Thymus (tissue), 11 donors: ENCODE measurements at regions not wholly inside any gene's neighbourhood (a gene's known extent, or its start where the extent isn't known, plus 50 kb on each side); places are given as distances from the start of the nearest gene placed in this dataset.

Experiments used
- DNase-seq, 9 donors: peaks; one replicate each; pipeline ENCODE4 v3.0.0-alpha.2; 2013; ENCODE audit warnings: low spot score in 9 of 9, low read depth in 6 of 9, missing footprints in 1 of 9
- H3K27ac ChIP-seq, 2 donors: one replicate each; pipeline ENCODE4 v1.5.1; 2013; ENCODE audit warnings: control low read depth in 1 of 2, low read depth in 1 of 2, low read length in 1 of 2, mild to moderate bottlenecking in 1 of 2, moderate library complexity in 1 of 2
- H3K27me3 ChIP-seq, 2 donors: one replicate each; pipeline ENCODE4 v1.5.1; 2013; ENCODE audit warnings: low read length in 1 of 2; ENCODE audit not compliant: control insufficient read depth in 2 of 2, insufficient read depth in 1 of 2
- H3K36me3 ChIP-seq, 2 donors: one replicate each; pipeline ENCODE4 v1.5.1; 2013; ENCODE audit warnings: low read length in 1 of 2, mild to moderate bottlenecking in 1 of 2, moderate library complexity in 1 of 2; ENCODE audit not compliant: control insufficient read depth in 2 of 2, insufficient read depth in 2 of 2
- H3K4me1 ChIP-seq, 2 donors: one replicate each; pipeline ENCODE4 v1.5.1; 2013; ENCODE audit warnings: low read length in 2 of 2; ENCODE audit not compliant: control insufficient read depth in 2 of 2, insufficient read depth in 2 of 2
- H3K4me3 ChIP-seq, 2 donors: one replicate each; pipeline ENCODE4 v1.5.1; 2013; ENCODE audit warnings: low read length in 2 of 2, control low read depth in 1 of 2, mild to moderate bottlenecking in 1 of 2
- H3K9me3 ChIP-seq, 2 donors: one replicate each; pipeline ENCODE4 v1.5.1; 2013; ENCODE audit warnings: low read length in 1 of 2, mild to moderate bottlenecking in 1 of 2; ENCODE audit not compliant: control insufficient read depth in 2 of 2, insufficient read depth in 1 of 2
- WGBS: extraction: QIAGEN DNeasy Blood & Tissue Kit; methylation state at CpG from one replicate; pipeline ENCODE4 v1.1.7; 2013; 5-methylcytosine and 5-hydroxymethylcytosine counted together
- donor health status: healthy.

DNA sequence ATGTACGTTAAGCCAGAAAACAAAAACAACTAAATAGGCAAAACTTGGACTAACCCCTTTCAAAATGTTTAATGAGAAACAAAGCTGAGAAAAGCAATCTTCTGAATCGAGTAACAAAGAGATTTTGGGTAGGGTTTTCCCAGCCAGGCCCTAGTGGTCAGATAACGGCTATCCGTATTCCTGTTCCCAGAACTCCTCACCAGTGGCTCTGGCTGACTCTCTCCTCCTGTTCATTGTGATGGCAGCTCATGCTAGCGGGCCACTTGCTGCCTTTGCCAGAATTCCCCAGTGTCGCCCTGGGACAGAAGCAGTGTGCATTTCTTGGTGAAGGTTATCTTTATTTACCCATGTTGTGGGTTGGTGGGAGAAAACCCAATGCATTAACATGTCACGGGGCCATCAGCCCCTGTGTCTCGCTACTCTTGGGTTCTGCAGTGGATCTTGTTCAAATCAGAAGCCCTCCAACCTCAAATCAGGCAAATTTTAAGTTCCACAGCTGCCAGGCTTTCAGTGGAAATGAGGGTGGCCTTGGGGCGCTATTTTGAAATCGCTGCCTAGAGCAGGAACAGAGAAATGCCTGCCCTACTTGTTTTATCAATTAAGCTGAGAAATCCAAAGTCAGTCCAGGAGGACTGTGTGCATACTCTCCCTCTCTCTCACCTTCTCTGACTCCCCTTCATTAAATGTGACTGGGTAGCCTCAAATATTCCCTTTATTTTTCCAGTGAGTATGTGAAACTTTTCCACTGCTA is 164.5 kb upstream of the NPVF start:
- no peaks in the 10 kb centered on the region for H3K36me3 ChIP-seq
- DNase-seq = no peak
- no peak overlapping the region for H3K27ac ChIP-seq
- H3K4me1 ChIP-seq = no peaks in the 10 kb centered on the region
- H3K27me3 ChIP-seq = peaks cover 0 to 5% of the 10 kb centered on the region in 2 donors
- H3K9me3 ChIP-seq = no peaks in the 10 kb centered on the region
- WGBS = 95% methylated on average over 10 of the region's 10 CpGs
- no peak overlapping the region for H3K4me3 ChIP-seq

DNA sequence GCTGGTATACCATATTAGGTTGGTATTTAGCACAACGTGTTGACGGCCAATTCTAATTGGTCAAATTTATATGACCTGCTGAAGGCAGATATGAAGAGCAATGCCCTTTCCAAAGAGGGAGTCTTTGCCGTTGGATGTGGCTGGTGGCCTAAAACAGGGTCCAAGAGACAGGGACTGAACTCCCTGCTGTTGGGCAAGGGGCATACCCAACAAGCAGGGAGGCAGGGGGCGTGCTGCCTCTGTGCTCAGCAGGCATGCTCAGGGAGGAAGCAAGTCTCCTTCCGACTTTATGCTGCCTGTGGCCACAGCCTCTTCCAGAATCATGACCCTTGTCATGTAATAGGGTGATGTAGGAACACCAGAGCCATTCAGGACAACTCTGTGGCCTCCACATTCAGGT is 167.7 kb upstream of the NPVF start:
- Histone ChIP-seq H3K4me1 (no peaks in the 10 kb centered on the region), H3K27me3 (no peaks in the 10 kb centered on the region), H3K9me3 (no peaks in the 10 kb centered on the region), H3K4me3 (no peak overlapping the region), H3K27ac (no peak overlapping the region), H3K36me3 (no peaks in the 10 kb centered on the region)
- no peak for DNase-seq
- WGBS = 88% methylated on average over 5 of the region's 5 CpGs

DNA sequence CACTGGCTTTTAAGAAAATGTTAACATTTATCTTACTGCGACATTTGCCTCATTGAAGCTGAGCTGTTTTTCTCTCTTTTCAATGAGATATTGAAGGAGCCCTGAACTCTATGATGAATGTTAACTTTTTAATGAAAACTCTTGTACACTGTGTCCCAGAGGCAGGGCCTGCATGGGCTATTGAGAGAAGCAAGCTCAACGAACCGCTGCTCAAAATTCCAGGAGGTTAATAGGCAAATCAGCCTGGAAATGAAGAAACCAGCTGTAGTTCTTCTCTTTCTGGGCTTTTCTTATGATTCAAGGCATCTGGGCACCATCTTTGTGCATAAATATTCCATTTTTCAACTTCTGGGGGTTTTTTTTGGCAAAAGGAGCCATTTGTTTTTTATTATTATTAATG is 168.4 kb upstream of the NPVF start:
- no peaks in the 10 kb centered on the region for H3K36me3 ChIP-seq
- no peak overlapping the region for H3K27ac ChIP-seq
- no peak for DNase-seq
- 96% methylated on average over 3 of the region's 3 CpGs for WGBS
- no peaks in the 10 kb centered on the region for H3K9me3 ChIP-seq
- no peak overlapping the region for H3K4me3 ChIP-seq
- H3K4me1 ChIP-seq = no peaks in the 10 kb centered on the region
- peaks cover 0 to 2% of the 10 kb centered on the region in 2 donors for H3K27me3 ChIP-seq

DNA sequence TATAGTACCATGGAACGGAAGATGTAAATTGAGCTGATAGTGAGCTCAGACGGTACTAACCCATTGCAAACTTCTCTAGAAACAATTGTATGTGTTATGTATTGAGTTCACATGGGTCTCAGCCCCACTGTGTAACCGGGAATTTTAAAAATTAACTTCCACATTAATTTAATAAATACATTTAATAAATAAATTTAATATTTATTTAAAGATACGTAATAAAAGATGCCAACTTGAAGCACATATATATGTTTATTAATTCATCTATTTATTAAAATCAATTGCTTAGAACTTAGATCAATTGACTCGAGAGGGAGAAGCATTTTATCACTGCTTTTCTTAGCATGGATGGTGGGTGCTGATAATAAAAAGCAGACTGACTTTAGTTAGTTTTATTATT is 170.1 kb upstream of the NPVF start:
- H3K27ac ChIP-seq = no peak overlapping the region
- H3K4me1 ChIP-seq = no peaks in the 10 kb centered on the region
- no peaks in the 10 kb centered on the region for H3K9me3 ChIP-seq
- H3K27me3 ChIP-seq = peaks cover 0 to 2% of the 10 kb centered on the region in 2 donors
- no peaks in the 10 kb centered on the region for H3K36me3 ChIP-seq
- WGBS = 95% methylated on average over 5 of the region's 5 CpGs
- H3K4me3 ChIP-seq = no peak overlapping the region
- no peak for DNase-seq

DNA sequence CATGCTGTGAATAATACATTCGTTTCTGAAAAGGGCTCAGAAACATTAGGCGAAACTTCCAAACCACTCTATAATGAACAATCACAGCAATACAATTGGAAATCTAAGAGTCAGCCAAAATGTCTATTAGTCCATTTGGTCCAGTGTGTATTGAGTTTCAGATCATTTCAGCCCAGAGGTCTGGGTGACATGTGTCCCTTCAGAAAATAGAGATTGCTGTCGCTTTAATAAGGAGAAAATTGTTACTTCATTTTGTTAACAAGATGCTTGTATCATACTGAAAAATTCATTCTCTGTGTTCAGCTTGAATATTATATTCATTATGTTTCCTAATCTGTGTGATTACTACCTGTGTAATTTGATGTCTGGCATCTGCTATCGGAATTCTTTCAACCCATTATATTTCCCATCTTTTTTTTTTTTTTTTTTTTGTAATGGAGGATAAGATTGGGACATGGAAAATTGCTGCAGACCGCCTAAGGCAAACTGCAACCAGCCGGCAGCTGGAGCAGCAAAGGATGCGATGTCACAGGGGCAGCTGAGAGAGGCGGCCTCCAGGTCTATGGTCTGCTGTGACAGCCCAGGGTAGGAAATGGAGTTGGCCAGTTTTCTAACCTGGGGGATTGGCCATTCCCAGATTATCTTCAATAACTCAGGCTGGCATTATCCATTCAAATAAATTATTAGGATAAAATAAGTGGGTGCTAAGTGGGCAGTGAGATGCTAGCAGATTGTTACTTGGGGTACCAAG is 170.9 kb upstream of the NPVF start:
- Histone ChIP-seq H3K4me3 (no peak overlapping the region), H3K9me3 (no peaks in the 10 kb centered on the region), H3K4me1 (no peaks in the 10 kb centered on the region), H3K36me3 (no peaks in the 10 kb centered on the region), H3K27ac (no peak overlapping the region), H3K27me3 (peaks cover 0 to 2% of the 10 kb centered on the region in 2 donors)
- WGBS = 96% methylated on average over 8 of the region's 8 CpGs
- DNase-seq = no peak

DNA sequence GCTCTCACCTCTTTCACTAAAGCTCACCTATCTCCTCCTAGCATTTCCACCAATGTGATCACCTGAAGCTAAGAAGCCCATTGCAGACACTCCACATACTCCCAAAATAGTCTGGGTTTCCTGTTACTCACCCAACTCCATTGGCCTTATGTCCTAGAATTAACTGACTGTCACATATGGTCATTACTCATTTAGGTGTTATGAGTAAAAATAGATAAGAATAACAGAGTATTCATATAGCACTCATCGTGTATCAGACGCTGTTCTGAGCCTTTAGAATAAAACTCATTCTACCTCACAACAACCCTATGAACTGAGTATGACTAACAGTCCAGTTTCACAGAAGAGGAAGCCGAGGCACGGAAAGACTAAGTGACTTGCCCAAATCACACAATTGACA is 174.2 kb upstream of the NPVF start:
- no peak overlapping the region for H3K27ac ChIP-seq
- H3K9me3 ChIP-seq = no peaks in the 10 kb centered on the region
- H3K36me3 ChIP-seq = no peaks in the 10 kb centered on the region
- 86% methylated on average over 4 of the region's 4 CpGs for WGBS
- DNase-seq = no peak
- no peak overlapping the region for H3K4me3 ChIP-seq
- H3K4me1 ChIP-seq = no peaks in the 10 kb centered on the region
- H3K27me3 ChIP-seq = peaks cover 0 to 2% of the 10 kb centered on the region in 2 donors

DNA sequence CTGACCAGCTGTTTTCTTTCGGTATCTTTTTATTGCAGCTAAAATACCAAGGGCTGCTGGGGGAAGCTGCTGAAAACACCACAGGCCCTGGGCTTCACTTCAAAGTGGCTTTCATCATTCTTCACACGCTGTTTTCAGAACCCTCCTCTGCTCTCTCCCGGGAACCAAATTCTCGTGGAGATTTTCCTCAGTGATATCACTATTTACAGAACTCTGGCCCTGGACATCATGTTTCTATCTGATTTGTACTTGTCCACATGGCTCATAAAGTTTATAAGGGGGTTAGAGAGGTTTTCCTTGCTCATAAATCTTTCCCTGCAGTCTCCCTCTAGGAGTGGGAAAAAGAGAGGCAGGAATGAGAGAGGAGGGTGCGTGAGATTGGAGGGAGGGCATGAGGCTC is 177.4 kb upstream of the NPVF start:
- no peaks in the 10 kb centered on the region for H3K36me3 ChIP-seq
- H3K27me3 ChIP-seq = peaks cover 0 to 2% of the 10 kb centered on the region in 2 donors
- no peaks in the 10 kb centered on the region for H3K9me3 ChIP-seq
- no peak for DNase-seq
- H3K27ac ChIP-seq = no peak overlapping the region
- H3K4me3 ChIP-seq = no peak overlapping the region
- 89% methylated on average over 5 of the region's 5 CpGs for WGBS
- H3K4me1 ChIP-seq = no peaks in the 10 kb centered on the region

DNA sequence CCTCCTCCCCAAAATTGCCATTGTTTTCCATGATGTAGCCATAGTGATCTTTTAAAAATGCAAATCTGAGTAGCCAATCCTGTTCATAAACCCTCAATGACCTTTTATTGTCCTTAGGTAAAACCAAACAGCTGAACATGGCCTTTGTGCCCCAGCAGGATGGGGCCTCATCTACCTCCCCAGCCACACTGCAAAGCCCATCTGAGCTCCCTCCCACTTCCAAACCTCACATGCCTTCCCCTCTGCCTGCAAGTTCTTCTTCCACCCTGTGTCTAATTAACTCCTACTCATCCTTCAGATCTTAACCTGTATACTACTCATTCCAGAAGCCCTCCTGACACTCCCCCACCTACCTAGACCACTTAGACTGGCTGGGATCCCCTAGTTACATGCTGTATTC is 178.8 kb upstream of the NPVF start:
- no peaks in the 10 kb centered on the region for H3K36me3 ChIP-seq
- no peaks in the 10 kb centered on the region for H3K9me3 ChIP-seq

DNA sequence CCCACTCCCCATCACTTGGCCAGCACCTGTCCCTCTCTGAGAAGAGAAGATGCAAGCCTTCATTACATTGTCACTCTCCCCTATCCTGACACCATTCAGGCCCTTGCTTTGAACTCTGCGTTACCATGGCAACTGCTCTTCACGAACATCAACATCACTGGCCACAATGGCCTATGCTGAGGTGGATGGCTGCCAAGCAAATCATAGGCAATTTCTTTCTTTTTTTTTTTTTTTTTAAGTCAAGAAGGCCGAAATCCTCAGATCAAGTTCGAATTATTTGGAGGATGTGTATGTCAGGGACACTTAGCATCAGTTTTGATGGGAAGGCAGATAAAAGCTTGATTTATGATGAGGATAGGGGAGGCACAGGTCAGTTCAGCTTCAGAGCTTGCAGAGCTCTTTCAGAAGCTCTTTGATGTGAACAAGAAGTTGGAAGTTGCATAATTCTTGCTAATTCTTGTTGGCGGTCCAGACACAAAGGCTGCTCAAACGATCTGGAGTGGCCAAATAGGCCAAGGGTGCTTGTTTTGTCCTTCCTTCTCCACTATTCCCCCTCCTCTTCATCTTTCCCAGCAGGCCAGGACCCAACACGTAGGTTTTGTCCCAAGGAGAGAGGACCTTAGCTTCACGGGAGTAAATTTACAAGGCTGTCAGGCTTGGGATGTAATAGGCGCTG is 179.9 kb upstream of the NPVF start:
- Histone ChIP-seq H3K4me1 (no peaks in the 10 kb centered on the region), H3K27me3 (no peaks in the 10 kb centered on the region), H3K27ac (no peak overlapping the region), H3K36me3 (no peaks in the 10 kb centered on the region), H3K9me3 (no peaks in the 10 kb centered on the region), H3K4me3 (no peak overlapping the region)
- no peak for DNase-seq
- WGBS = 80% methylated on average over 9 of the region's 9 CpGs

More for the DNA sequence above, 178.8 kb upstream of the NPVF start:
- no peak overlapping the region for H3K4me3 ChIP-seq
- no peaks in the 10 kb centered on the region for H3K4me1 ChIP-seq
- no peak overlapping the region for H3K27ac ChIP-seq
- no peaks in the 10 kb centered on the region for H3K27me3 ChIP-seq
- no peak for DNase-seq
